GM19239 (cell line): ENCODE measurements at regions not wholly inside any gene's neighbourhood (a gene's known extent, or its start where the extent isn't known, plus 50 kb on each side); places are given as distances from the start of the nearest gene placed in this dataset.

ENCODE experiments used
- DNase-seq: peaks from one replicate; pipeline ENCODE4 v3.0.0; 2011; ENCODE audit warnings: low spot score; ENCODE audit not compliant: insufficient read length
- FAIRE-seq: peaks from 2 replicates; lab custom pipeline; 2011; peaks lifted over from hg19 to GRCh38; lab: Jason Lieb, UNC

DNA sequence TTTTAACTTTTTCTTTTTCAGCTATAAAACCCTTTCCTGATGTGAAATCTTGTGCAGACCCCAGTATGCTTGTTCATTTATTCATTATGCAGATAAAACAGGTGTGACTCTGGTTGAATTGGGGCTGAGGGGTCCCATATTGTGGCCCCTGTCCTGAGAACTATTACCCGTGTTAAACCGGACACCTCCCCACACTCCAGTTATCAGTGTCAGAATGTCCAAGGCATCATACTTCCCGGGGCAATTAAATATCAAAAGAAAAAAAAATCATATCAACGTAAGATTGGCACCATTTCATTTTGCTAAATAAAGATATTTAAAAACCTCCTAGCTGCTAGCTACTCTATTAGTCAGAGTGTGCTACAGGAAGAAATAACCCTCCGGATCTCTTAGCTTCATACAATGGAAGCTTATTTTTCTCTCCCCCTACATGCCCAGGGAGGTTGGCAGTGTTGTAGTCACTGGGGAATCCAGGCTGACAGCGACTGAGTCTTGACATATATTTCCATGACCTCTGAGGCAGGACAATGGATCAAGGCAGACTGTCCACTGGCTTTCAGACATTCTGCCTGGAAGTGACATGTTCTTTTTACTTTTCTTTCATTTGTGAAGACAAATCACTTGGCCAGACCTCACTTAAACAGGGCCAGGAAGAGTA, 170.0 kb downstream of the SEC61B start:
- no peak for FAIRE-seq

GRCh38 chr9:99392986-99393385, 170.9 kb downstream of the SEC61B start:
- no peak for DNase-seq
- FAIRE-seq, result no peak

More for the DNA sequence above, 170.0 kb downstream of the SEC61B start:
- DNase-seq, result no peak

DNA sequence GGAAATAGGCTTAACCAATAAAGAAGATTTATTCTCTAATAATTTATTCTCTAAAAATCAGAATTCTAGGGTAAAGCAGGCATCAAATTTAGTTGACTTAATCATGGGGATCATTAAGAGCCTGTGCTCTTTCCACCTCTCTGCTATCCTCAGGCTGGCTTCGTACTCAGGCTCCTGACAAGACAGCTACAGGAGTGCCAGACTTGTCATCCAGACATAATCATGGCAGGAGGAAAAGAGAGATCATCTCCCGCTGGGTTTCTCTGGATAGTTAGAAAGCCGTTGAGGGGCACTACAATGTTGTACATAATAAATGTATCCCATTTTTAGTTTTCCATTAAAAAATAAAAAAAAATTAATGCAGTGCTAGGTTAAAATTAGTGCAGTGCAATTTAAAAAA, 171.9 kb downstream of the SEC61B start:
- FAIRE-seq (no peak), DNase-seq (no peak)

DNA sequence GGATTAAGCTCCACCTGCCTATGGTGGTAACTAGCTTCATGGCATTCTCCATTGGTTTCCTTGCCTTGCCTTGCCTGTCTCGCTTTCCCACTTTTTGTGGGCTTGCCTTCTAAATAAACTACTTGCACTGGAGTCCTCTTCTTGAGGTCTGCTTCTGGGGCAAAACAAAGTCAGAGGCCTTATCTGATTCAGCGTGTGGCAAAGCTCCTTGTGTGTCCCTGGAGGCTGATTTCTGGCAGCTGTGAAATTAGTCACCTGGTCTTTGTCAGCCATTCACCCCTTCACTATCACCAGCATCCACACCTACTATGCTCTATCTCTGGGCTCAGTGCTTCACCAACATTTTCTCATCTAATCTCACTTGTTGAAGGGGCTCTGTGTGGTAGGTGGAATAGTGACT, 176.2 kb downstream of the SEC61B start:
- DNase-seq (no peak), FAIRE-seq (no peak)

- DNase-seq (no peak), FAIRE-seq (no peak)
Observed at GRCh38 chr9:99399474-99399873, 177.4 kb downstream of the SEC61B start.

DNA sequence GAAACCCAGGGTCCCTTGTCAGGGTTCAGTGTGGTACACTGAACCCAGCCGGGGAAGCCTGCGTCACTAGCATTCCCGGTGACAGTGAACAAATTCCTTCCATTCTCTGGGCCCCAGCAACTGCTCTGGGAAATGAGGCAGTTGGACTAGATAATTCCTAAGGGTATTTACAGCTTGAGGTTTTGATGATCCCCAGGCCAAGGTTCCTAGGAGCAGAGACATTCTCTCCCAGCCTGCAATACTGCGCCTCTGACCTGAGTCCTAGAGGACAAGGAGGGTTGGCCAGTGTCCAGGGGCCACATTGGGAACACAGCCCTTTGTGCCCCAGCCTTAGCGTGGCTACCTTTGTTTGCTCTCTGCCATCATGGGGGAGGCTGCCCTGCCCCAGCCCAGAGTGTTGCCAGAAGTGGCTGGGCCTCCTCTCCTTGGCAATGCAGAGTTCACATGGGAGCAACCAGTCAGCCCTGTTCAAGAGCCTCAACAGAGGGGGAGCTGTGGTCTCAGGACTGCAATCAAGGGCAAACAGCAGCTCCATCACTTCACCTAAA, 178.2 kb downstream of the SEC61B start:
- no peak for DNase-seq
- no peak for FAIRE-seq

DNA sequence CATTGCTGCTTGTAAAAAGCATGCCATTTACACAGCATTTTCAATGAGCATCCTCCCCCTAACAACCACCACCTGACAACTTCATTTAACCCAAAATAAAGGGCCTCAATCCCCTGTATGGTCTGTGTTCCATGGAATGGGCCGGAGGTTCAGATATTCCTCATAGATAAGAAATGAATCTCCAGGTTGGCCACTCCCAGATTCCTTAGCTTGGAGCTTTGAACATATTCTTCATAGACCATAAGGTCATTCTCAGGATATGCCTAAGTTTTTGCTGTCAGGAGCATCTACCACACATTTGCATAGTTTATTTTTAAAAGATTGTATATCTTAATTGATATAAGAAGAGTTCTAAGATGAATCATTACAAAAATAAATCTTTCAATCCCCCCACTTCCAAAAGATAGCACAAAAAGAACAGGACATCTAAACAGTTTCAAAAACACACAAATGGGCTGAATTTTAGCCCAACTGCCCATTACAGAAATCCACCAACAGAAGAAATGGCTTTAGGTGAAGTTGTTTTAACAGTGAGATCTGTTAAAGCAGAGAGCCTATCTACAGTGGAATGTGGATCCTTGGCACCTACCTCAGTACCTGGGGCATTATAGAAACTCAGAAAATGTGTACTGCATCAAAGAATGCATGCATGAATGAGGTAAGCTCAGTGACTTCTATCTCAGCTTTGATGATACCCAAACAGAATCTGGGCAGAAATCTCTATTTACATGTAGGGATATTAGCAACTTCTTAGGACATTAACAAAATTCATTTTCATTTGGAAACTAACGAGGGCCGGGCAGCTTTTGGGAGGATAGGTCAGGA, 179.8 kb downstream of the SEC61B start:
- FAIRE-seq (no peak), DNase-seq (no peak)

GRCh38 chr9:99403371-99403770, 181.3 kb downstream of the SEC61B start:
- FAIRE-seq, result no peak
- DNase-seq, result no peak

- DNase-seq (no peak), FAIRE-seq (no peak)
Observed at GRCh38 chr9:99405359-99405758, 183.3 kb downstream of the SEC61B start.

DNA sequence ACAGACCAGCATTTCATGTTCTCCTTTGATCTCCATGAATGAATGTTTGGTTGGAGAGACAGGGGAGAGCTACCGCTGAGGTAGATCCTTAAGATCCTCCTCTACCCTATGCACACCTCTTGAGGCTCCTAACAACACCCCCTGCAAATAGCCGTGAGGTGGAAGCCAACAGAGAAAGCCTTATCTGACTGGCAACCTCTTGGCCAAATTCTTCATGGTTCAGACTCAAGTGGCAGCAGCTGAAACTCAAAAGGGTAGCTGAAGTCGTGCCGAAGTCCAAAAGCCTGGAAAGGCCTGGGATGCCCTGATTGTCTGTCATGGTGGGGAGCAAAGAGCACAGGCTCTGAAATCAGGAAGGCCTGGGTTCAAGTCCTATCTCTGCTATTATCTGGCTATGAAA, 184.9 kb downstream of the SEC61B start:
- FAIRE-seq (no peak), DNase-seq (no peak)

DNA sequence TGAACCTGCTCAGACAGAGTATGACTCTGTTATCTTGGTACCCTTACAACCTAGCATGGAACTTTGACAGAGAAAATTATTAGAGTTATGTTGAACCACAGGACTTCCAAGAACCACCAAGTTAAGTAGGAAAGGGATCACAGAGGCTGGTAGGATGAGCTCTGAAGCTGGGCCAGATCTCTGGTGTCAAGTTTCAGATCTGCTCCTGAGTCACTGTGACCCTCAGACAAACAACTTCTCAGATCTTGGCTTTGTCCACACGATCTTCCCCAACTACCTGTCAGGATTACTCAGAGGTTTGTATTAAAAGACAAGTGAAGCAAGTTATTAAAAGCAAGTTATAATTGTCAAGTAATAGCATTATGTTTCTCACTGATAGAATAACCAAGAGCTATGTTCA, 189.0 kb downstream of the SEC61B start:
- FAIRE-seq, result no peak
- DNase-seq, result no peak

DNA sequence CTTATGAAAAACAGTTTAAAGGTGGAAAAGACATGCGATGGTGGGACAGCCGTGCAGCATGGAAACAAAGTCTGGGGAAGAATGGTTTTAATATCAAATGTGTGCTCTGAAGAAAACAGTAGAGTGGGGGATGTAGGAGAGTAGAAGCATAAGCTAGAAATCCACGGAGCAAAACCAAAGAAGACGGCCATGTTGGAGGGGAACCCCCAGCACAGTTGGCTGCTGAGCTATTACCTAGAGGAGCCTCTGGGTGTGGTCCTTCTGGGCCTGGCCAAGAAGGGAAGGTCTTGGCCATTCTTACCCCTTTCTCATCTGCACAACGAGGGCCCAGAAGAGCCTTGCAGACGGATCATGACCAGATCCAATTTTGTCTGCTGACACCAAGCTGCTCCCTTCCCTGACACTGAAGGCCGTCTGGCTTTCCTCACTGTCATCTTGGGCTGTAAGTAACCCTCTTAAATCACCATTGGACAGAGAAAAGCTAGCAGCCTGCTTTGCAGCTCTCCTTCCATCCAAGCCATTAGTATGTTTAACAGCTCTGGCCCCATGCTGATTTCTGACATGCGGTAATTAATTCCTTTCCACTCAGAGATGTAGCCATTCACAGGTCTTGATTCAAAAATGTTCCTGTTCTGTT, 189.5 kb downstream of the SEC61B start:
- FAIRE-seq, result no peak
- DNase-seq, result no peak

DNA sequence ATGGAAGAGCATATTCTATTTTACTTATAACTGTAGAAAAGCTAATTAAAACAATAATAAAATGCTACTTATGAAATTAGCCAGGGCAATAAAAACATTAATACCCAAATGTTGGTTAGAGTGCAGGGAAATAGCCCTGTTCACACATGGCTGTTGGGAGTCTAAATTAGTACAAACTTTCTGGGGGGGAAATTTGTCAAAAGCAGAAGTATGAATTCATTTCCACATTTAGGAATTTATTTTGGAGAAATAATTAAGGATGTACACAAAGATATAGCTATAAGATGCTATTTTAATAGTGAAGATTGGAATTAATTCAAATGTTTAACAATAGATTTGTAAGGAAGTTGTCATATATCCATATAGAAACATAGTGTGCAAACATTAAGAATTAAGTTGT, 190.5 kb downstream of the SEC61B start:
- DNase-seq (no peak), FAIRE-seq (no peak)

- FAIRE-seq, result no peak
- DNase-seq, result no peak
Observed at GRCh38 chr9:99414321-99414720, 192.2 kb downstream of the SEC61B start.

- DNase-seq, result no peak
- FAIRE-seq, result peak; percentile 4
Observed at GRCh38 chr9:99415606-99416005, 193.5 kb downstream of the SEC61B start.

DNA sequence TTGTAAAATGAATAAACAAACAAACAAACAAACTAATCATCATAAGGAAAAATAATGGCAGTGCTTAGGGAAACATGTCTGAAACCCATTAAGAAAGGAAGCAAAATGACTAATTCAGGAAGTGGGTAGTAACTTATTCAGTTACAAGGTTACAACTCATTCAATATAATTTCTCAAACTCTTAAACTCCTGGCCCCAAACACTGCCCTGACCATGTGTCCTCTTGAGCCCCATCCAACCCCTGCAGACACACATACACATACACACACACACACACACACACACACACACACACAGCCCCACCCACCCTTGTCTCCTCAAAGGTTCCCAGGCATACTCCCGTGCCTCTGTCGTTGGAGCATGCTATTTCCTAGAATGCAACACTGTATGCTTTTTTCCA, 193.9 kb downstream of the SEC61B start:
- FAIRE-seq (peak; percentile 80), DNase-seq (peak; percentile 13)

DNA sequence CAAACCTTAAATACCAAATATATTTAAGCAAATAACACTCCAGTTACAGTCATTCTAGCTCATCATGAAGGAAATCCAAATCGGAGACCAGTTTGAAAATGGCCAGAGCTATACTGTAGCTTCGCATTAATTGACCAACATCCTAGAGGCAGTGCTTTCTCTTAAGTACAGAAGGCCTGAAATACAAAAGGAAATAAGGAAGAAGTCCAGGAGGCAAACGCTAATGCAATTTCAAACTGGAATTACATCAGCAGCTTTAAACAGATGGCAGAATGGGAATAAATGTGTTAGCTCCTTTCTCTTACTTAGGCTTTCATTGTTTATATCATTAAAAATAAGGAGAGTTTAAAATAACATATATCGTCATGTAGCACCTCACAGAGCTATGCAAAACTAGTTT, 197.0 kb downstream of the SEC61B start:
- no peak for DNase-seq
- no peak for FAIRE-seq

- FAIRE-seq, result no peak
- no peak for DNase-seq
Observed at GRCh38 chr9:99421369-99421768, 199.3 kb downstream of the SEC61B start.

DNA sequence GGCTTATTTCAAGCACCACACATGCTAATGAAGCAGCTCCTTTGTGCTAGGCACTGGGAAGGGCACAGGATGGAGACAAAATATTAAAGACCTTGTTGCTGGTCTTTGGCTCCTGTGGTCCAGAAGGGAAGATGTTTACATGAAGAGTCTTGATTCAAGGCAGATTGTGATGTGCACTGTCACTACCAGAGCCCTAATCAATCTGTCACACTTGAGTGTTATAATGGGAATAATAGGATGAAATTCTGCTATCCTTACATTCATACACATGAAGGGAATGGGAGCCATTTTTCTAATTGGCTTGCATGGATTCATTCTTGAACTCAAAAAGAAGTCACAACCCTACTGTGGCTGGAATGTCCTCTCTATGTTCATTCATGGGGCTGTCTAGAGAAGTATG, 203.0 kb downstream of the SEC61B start:
- FAIRE-seq (no peak), DNase-seq (no peak)

DNA sequence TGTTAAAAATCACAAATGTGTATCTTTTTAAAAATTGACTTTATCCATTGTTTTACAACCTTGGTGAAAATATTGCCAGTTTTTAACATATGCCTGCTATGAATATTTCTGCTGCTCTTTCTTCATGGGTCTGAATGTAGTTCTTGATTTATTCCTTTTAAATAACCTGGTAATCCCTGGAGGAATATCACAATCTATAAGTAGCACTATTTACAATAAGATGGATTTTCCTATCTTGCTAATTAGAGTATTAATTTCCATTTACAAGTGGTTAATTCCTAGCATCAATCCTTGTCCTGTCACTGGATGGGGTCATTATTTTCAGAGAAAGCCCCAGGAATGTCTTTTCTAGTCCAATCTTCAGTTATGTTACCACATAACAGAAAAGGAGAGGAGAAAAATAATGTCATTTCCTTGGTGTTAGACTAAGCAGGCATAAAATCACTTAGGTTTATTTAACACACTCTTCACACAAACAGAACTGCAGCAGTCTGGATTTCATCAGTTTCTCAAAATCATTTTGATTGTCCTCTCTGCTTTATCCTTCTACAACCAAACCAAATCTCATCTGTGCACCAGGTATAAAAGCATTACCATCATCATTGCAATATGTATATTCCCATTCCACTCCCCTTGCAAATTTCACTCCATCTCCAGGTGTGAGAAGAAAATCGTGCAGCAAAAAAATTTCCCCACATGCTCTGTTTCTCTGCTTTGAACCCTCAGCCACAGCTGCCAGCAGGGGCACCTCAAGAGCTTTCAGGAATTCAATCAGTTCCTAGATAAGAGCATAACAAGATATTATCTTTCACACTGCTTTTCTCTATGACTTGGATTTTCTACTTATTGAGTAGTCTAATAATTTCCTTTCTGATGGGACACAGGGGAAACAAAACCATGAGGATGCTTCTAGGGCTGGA, 204.1 kb downstream of the SEC61B start:
- DNase-seq, result no peak
- no peak for FAIRE-seq
